H9 (cell line): ENCODE measurements at regions not wholly inside any gene's neighbourhood (a gene's known extent, or its start where the extent isn't known, plus 50 kb on each side); places are given as distances from the start of the nearest gene placed in this dataset.

ENCODE experiments used
- DNase-seq: peaks from one replicate; pipeline ENCODE4 v3.0.0-alpha.2; 2017
- H2AFZ ChIP-seq: one replicate; pipeline ENCODE4 v1.6.1; 2013; ENCODE audit warnings: mild to moderate bottlenecking, low read length, control low read depth, moderate library complexity
- H2AK5ac ChIP-seq: 2 replicates; pipeline ENCODE4 v1.6.1; 2013; ENCODE audit warnings: low read length, control low read depth, mixed read lengths; ENCODE audit not compliant: insufficient read length
- H2BK120ac ChIP-seq: one replicate; pipeline ENCODE4 v1.6.1; 2013; ENCODE audit warnings: low read depth, mild to moderate bottlenecking, low read length, control low read depth, inconsistent platforms; ENCODE audit not compliant: poor library complexity, severe bottlenecking
- H2BK12ac ChIP-seq: 2 replicates; pipeline ENCODE4 v1.6.1; 2013; ENCODE audit warnings: low read length, control low read depth, mixed read lengths, low read depth; ENCODE audit not compliant: insufficient read length
- H2BK15ac ChIP-seq: 2 replicates; pipeline ENCODE4 v1.6.1; 2013; ENCODE audit warnings: low read depth, low read length, control low read depth
- H2BK20ac ChIP-seq: one replicate; pipeline ENCODE4 v1.6.1; 2013; ENCODE audit warnings: low read depth, mild to moderate bottlenecking, low read length, control low read depth, inconsistent platforms; ENCODE audit not compliant: poor library complexity, severe bottlenecking
- H2BK5ac ChIP-seq: 2 replicates; pipeline ENCODE4 v1.6.1; 2013; ENCODE audit warnings: low read length, control low read depth, mixed read lengths; ENCODE audit not compliant: insufficient read length
- H3K14ac ChIP-seq: 2 replicates; pipeline ENCODE4 v1.6.1; 2013; ENCODE audit warnings: low read length, control low read depth; ENCODE audit not compliant: insufficient read depth
- H3K18ac ChIP-seq: 2 replicates; pipeline ENCODE4 v1.6.1; 2013; ENCODE audit warnings: low read depth, mild to moderate bottlenecking, mixed read lengths, low read length, control low read depth; ENCODE audit not compliant: insufficient read length
- H3K23ac ChIP-seq: 2 replicates; pipeline ENCODE4 v1.6.1; 2013; ENCODE audit warnings: low read length, control low read depth, mixed read lengths, low read depth; ENCODE audit not compliant: insufficient read length
- H3K23me2 ChIP-seq: 2 replicates; pipeline ENCODE4 v1.6.1; 2013; ENCODE audit warnings: low read depth, mild to moderate bottlenecking, mixed read lengths, low read length, control low read depth; ENCODE audit not compliant: insufficient read length, poor library complexity, severe bottlenecking
- H3K27ac ChIP-seq: 2 replicates; pipeline ENCODE4 v1.5.1; 2013; ENCODE audit warnings: low read length, control low read depth, mixed read lengths, low read depth; ENCODE audit not compliant: insufficient read length
- H3K27me3 ChIP-seq: 2 replicates; pipeline ENCODE4 v1.6.1; 2013; ENCODE audit warnings: low read length, control low read depth, inconsistent platforms; ENCODE audit not compliant: insufficient read depth
- H3K4ac ChIP-seq: 2 replicates; pipeline ENCODE4 v1.6.1; 2013; ENCODE audit warnings: low read depth, mild to moderate bottlenecking, control low read depth, inconsistent platforms, low read length, moderate library complexity
- H3K4me1 ChIP-seq: 2 replicates; pipeline ENCODE4 v1.6.1; 2013; ENCODE audit warnings: low read length, control low read depth, inconsistent platforms; ENCODE audit not compliant: insufficient read depth
- H3K4me2 ChIP-seq: 2 replicates; pipeline ENCODE4 v1.6.1; 2013; ENCODE audit warnings: low read length, control low read depth, mixed read lengths; ENCODE audit not compliant: insufficient read length, insufficient read depth
- H3K56ac ChIP-seq: 2 replicates; pipeline ENCODE4 v1.6.1; 2013; ENCODE audit warnings: low read depth, mild to moderate bottlenecking, mixed read lengths, low read length, control low read depth; ENCODE audit not compliant: insufficient read length
- H3K79me1 ChIP-seq: 2 replicates; pipeline ENCODE4 v1.6.1; 2013; ENCODE audit warnings: low read depth, mild to moderate bottlenecking, moderate library complexity, low read length, control low read depth, inconsistent platforms; ENCODE audit not compliant: insufficient read depth, poor library complexity, severe bottlenecking
- H3K79me2 ChIP-seq: 2 replicates; pipeline ENCODE4 v1.6.1; 2013; ENCODE audit warnings: low read length, control low read depth, inconsistent platforms; ENCODE audit not compliant: insufficient read depth
- H3K9ac ChIP-seq: 2 replicates; pipeline ENCODE4 v1.6.1; 2013; ENCODE audit warnings: low read length, control low read depth, mixed read lengths; ENCODE audit not compliant: insufficient read length; ENCODE audit errors: extremely low read depth
- H3K9me3 ChIP-seq: one replicate; pipeline ENCODE4 v1.6.1; 2013; ENCODE audit warnings: low read depth, low read length, inconsistent platforms; ENCODE audit not compliant: control insufficient read depth
- H3T11ph ChIP-seq: one replicate; pipeline ENCODE4 v1.6.1; 2013; ENCODE audit warnings: mild to moderate bottlenecking, low read length, control low read depth, inconsistent platforms
- H4K20me1 ChIP-seq: one replicate; pipeline ENCODE4 v1.6.1; 2013; ENCODE audit not compliant: control insufficient read depth, insufficient read length, insufficient read depth
- H4K5ac ChIP-seq: 2 replicates; pipeline ENCODE4 v1.6.1; 2013; ENCODE audit warnings: low read depth, mild to moderate bottlenecking, mixed read lengths, low read length, control low read depth; ENCODE audit not compliant: insufficient read length
- H4K8ac ChIP-seq: replicated peaks from 2 replicates; pipeline ENCODE4 v1.6.1; 2013; ENCODE audit warnings: low read length, control low read depth, mixed read lengths, low read depth; ENCODE audit not compliant: insufficient read length
- H4K91ac ChIP-seq: 2 replicates; pipeline ENCODE4 v1.6.1; 2013; ENCODE audit warnings: low read depth, mild to moderate bottlenecking, moderate library complexity, mixed read lengths, low read length, control low read depth; ENCODE audit not compliant: insufficient read length
- H3K27ac Mint-ChIP-seq, 3 experiments: 2 replicates in 2 of 3; 3 replicates in 1 of 3; pipeline ENCODE4 v1.8.0; 2020 to 2021; ENCODE audit warnings: mixed read lengths in 3 of 3, mild to moderate bottlenecking in 1 of 3, moderate library complexity in 1 of 3
- H3K27me3 Mint-ChIP-seq: 2 replicates; pipeline ENCODE4 v1.8.0; 2021; ENCODE audit warnings: low read depth, mild to moderate bottlenecking, moderate library complexity, mixed read lengths
- H3K36me3 Mint-ChIP-seq, 3 experiments: 2 replicates in 2 of 3; 3 replicates in 1 of 3; pipeline ENCODE4 v1.8.0; 2020 to 2021; ENCODE audit warnings: low read depth in 3 of 3, mixed read lengths in 3 of 3; ENCODE audit not compliant: insufficient read depth in 1 of 3
- H3K4me1 Mint-ChIP-seq, 2 experiments: 2 replicates each; pipeline ENCODE4 v1.8.0; 2020; ENCODE audit warnings: mixed read lengths in 2 of 2
- H3K4me3 Mint-ChIP-seq, 2 experiments: 2 replicates in 1 of 2; 3 replicates in 1 of 2; pipeline ENCODE4 v1.8.0; 2020 to 2021; ENCODE audit warnings: mild to moderate bottlenecking in 2 of 2, mixed read lengths in 2 of 2, moderate library complexity in 1 of 2
- H3K9me3 Mint-ChIP-seq, 2 experiments: 2 replicates in 1 of 2; 3 replicates in 1 of 2; pipeline ENCODE4 v1.8.0; 2020; ENCODE audit warnings: mild to moderate bottlenecking in 2 of 2, mixed read lengths in 2 of 2, moderate library complexity in 1 of 2
- CTCF ChIP-seq: fragments of 200-600 bp; sonication (generic); conservative IDR thresholded peaks from 3 replicates; pipeline ENCODE4 v1.8.0; 2021; ENCODE audit warnings: antibody characterized with exemption, mild to moderate bottlenecking

GRCh38 chr4:175450446-175450845 lies 361.6 kb downstream of the GPM6A start:
- TF ChIP-seq CTCF, result no peak
- Histone ChIP-seq H3K23ac (no peak overlapping the region), H4K20me1 (no peaks in the 10 kb centered on the region), H3T11ph (no peak overlapping the region), H3K9ac (no peak overlapping the region), H3K79me1 (no peaks in the 10 kb centered on the region), H3K4ac (no peak overlapping the region), H3K79me2 (no peaks in the 10 kb centered on the region), H3K27me3 (no peaks in the 10 kb centered on the region), H3K4me2 (no peak overlapping the region), H2AK5ac (no peak overlapping the region), H3K56ac (no peak overlapping the region), H3K23me2 (no peaks in the 10 kb centered on the region), H4K5ac (no peak overlapping the region), H2BK12ac (no peak overlapping the region), H2BK120ac (no peak overlapping the region), H2BK15ac (no peak overlapping the region), H2BK20ac (no peak overlapping the region), H4K8ac (no peak overlapping the region), H3K9me3 (peaks cover 4% of the 10 kb centered on the region), H2BK5ac (no peak overlapping the region), H3K4me1 (no peaks in the 10 kb centered on the region), H3K14ac (no peak overlapping the region), H3K18ac (no peak overlapping the region), H3K27ac (no peak overlapping the region), H2AFZ (no peak overlapping the region), H4K91ac (no peak overlapping the region)
- peaks cover 3% of the 10 kb centered on the region; the same call in 1 of the 2 replicates for H3K27me3 Mint-ChIP-seq
- H3K4me1 Mint-ChIP-seq, result peaks cover 3 to 8% of the 10 kb centered on the region in 2 experiments; a peak in 3 of 4 replicates
- H3K27ac Mint-ChIP-seq, result no peak overlapping the region
- no peak for DNase-seq
- H3K36me3 Mint-ChIP-seq, result peaks cover 0 to 7% (median 0%) of the 10 kb centered on the region in 3 experiments; a peak in 2 of 7 replicates
- no peak overlapping the region for H3K4me3 Mint-ChIP-seq
- peaks cover 8 to 10% of the 10 kb centered on the region in 2 experiments for H3K9me3 Mint-ChIP-seq
